ENCODE measurements at regions not wholly inside any gene's neighbourhood (a gene's known extent, or its start where the extent isn't known, plus 50 kb on each side); places are given as distances from the start of the nearest gene placed in this dataset.

DNA sequence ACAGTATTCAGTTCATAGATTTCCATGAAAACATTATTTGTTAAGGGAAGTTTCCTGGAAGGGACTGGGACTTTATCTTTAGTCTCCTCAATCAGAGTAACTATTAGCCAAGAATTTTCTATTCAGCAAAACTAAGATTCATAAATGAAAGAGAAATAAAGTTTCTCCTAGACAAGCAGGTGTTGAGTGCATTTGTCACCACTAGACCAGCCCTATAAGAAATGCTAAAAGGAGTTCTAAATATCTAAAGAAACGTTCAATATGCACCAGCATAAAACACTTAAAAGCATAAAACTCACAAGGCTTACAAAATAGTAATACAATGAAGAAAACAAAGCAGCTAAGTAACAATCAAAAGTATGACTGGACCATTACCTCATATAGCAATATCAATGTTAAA lies 423.0 kb downstream of the TECRL start:
- TF ChIP-seq, protein P1, sequence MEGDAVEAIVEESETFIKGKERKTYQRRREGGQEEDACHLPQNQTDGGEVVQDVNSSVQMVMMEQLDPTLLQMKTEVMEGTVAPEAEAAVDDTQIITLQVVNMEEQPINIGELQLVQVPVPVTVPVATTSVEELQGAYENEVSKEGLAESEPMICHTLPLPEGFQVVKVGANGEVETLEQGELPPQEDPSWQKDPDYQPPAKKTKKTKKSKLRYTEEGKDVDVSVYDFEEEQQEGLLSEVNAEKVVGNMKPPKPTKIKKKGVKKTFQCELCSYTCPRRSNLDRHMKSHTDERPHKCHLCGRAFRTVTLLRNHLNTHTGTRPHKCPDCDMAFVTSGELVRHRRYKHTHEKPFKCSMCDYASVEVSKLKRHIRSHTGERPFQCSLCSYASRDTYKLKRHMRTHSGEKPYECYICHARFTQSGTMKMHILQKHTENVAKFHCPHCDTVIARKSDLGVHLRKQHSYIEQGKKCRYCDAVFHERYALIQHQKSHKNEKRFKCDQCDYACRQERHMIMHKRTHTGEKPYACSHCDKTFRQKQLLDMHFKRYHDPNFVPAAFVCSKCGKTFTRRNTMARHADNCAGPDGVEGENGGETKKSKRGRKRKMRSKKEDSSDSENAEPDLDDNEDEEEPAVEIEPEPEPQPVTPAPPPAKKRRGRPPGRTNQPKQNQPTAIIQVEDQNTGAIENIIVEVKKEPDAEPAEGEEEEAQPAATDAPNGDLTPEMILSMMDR (conservative IDR thresholded peaks at IDR 0.05) = no peak
- TF ChIP-seq ZFX (IDR thresholded peaks at IDR 0.05) = no peak

All from C4-2B (cell line).